HG03060 (cell line): ENCODE measurements at regions not wholly inside any gene's neighbourhood (a gene's known extent, or its start where the extent isn't known, plus 50 kb on each side); places are given as distances from the start of the nearest gene placed in this dataset.

Experiments used
- ATAC-seq: cut with Tn5 transposase; IDR thresholded peaks from one replicate; pipeline ENCODE4 v1.9.1; 2021; ENCODE audit warnings: low read depth, moderate number of reproducible peaks; ENCODE audit not compliant: unreplicated experiment

DNA sequence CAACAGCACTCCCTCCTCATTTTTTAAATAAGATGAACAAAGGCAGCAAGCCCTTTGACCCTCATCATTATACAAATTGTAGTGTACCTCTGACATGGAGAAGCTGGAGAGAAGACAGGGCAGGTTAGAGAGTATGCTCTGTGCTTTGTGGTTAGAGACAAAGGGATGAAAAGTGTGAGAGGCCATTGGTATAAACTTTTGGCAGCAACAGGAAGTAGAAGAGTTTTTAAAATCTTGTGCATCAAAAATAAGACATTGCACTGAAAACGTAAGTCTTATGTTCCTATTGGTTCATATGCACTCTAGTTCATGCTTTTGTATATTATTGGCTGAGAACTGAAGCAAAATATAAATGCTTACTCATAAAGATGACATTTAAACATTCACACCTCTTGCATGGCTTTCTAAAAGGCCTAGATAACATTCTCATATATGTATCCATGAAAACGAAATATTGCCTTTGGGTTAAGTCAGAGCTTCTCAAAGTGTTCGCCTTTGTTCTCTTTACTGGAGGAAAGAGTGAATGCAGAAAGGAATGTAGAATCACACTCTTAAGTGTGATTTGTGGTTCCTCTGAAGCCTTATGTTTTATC lies 158.0 kb downstream of the PALM2AKAP2 start:
- ATAC-seq = no peak

DNA sequence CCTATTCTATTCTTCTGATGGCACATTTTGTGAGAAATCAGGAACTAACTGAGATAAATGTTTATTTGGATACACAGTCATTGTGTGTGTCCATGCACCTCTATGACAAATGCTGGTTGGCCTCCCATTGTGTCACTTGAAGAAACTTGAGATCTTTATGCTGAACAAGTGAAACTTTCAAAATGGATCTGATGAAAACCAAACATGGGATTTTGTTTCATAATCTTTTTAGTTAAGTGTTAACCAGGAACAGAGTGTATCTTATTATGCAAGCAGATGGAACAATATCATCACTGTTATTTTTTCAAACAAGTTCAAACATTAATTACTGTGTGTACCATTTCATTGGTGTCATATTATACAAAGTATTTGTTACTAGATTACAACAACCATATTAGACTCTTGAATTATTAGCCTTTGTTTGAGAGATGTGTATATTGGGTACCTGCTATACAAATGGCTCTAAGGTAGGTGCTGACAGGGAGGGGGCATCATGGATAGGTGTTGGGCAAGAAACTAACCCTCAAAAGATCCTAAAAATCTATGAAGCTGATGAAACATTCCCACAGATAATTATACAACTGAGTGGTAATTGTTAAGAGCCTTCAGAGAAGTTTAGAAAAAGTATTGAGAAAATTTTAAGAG lies 159.8 kb downstream of the PALM2AKAP2 start:
- no peak for ATAC-seq

DNA sequence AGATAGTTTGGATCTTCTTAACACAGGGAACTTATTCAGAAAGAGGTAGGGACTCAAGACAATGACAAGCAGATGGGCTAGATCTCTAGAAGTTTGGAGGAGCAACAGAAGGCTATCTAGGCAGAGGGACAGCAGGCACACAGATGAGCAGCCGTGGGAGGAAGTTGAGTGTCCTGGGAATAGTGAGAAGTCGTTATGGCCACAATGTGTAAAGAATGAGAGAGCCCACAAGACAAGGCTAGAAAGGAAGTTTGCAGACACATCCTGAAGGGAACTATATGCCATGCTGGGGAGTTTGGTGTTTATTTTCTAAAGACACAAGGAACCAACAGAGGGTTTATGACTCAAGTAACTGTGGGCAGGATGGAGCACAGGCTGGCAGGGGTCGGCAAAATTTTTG lies 160.6 kb downstream of the PALM2AKAP2 start:
- ATAC-seq = no peak

DNA sequence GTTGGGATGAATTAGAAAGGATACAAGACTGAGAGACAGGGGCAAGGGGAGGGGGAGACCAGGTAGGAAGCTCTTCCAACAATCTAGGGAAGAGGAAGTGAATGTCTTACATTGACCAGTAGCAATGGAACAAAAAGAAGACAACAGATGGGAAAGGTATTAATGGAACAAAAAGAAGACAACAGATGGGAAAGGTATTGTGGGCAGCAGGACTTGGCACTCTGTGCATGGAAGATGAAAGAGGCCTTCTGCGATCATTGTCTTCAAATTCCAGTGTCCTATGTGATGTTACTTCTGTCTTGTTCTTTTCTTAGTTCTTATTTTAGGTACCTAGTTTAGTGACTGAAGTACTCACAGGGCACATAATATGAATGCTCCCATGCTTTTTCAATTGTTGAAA lies 161.8 kb downstream of the PALM2AKAP2 start:
- no peak for ATAC-seq

DNA sequence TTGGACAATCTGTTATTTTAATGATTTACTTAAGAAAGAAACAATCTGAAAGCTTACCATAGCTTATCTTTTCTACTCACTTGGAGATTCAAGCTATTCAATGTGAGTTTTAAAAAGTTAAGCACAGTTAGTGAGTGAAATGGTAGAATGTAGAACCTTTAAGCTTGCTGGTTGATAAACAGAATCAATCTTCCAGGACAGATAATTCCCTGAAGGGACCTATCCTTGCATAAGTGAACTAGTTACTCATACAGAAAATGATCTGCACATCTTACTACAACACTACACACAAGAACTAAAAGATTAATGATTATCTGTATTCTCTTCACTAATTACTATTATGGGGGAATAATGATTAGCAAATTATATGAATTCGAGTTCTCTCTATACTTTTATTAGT lies 165.6 kb downstream of the PALM2AKAP2 start:
- no peak for ATAC-seq

DNA sequence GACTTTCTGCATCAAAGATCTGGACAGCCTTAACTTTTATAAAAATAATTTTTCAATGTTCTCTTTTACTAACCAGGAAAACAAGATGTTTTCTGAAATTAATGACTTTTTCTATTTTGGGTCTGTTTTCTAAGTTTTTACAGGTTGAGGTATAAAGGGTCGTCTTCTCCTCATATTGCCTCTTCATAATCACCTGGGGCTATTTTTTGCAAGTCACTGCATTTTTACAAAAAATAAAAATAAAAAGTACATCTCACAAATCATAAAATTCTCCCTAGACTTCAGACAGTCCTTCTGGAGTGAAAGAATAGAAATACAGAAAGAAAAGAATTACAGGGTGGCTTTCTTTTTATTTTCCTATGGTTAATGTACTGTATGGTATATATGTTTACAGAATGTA lies 168.5 kb downstream of the PALM2AKAP2 start:
- no peak for ATAC-seq

DNA sequence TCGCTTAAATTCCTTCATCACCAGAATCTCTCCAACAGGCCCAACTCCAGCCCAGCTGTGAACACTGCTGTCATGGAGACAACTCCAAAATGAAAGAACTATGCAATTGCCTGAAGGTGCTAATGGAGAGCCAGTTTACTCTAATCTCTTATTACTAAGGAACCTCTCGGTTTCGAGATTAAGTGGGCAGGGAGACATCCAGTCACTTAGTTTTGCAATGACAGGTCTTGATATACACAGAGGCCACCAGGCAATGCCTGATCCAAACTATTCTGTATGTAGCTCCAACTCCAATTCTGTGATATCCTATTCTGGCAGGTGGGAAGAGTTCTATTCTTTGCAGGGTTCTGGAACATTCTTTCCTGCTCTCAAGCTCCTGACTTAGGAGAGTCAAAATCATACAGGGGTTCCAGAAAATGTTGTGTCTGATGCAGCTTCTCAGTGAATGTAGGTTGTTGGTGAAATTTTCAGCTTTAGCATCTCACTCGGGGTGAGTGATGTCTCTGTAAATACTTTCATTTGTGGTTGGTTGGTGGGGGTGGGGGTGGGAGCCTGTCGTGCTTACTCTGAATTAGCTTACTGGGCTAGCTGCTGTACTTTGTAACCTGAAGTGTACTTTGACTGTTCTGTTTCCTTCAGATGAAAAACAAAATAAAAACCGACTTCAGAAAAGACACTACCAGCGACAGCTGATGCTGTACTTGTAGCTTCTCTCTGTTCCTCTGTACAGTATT lies 170.9 kb downstream of the PALM2AKAP2 start:
- ATAC-seq = peak; percentile 70

DNA sequence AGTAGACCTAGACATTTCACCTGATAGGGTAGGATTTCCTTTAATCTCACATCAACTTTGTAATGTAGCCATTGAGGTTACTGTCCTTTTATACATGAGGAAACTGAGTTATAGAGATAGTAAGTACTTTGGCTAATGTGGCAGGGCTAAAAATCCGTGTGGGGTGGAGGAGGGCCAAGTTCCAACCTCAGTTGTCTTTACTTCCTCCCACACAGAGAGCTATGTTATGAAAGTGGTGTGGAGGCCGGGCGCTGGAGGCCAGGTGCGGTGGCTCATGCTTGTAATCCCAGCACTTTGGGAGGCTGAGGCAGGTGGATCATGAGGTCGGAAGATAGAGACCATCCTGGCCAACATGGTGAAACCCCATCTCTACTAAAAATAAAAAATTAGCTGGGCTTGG lies 173.3 kb downstream of the PALM2AKAP2 start:
- no peak for ATAC-seq

DNA sequence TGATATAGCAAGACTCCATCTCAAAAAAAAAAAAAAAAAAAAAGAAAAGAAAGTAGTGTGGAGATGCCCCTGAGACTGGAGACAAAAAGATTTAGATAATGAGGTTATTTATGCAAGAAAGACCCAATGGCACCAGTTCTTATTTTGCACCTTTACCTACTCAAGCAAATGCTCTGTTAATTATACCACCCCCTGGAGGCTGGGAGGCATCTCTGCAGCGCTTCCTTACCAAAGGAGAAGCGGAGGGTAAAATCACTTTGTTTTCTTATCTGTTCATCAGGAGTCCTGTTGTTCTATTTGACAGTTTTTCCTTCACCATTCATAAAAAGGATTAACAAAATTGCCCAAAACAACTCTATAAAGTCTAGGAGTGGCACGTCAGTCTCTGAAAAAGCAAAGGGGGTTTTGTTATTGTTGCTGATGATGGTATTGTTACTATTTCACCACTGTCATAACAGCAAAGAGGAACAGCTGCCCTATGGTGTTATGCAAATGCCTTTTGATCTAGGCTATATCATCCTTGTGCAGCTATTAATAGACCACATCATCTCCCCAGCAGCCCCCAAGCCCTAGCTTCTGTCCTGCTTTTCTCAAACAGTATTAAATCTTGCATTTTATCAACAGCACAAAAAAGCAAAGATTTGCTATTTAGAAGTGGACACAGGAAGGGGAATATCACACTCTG lies 174.0 kb downstream of the PALM2AKAP2 start:
- ATAC-seq = no peak

DNA sequence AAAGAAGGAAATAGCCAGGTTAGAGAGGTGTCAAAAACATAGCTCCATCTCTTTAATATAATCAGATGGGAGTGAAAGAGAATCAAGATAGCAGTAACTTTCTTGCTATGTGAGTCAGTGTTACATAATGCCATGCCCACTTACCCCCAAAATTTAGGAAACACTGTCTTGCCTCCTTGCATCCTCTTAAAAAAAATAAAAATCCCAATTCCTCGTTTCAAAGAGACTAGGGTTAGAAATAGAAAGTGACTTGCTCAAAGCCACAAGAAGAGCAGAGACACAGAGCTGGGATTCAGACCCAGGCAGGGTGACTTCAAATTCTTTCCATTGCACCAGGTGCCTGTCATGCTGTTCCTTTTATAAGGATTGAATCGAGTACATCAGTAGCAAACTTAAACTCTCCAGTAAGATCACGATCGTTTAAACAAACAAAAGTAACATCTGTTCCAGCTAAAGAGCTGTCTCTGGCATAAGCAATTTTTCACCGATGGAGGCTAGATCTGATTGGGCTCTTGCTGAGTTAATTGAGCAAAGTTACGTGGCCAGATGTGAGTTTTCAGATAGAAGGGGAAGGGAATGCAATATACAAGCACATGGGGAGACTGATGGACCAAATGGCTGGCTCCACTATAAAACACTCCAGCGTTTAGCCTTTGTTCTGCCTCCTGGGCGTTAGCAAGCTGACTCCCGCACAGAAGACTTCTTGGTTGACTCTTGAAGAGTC lies 176.9 kb downstream of the PALM2AKAP2 start:
- no peak for ATAC-seq

DNA sequence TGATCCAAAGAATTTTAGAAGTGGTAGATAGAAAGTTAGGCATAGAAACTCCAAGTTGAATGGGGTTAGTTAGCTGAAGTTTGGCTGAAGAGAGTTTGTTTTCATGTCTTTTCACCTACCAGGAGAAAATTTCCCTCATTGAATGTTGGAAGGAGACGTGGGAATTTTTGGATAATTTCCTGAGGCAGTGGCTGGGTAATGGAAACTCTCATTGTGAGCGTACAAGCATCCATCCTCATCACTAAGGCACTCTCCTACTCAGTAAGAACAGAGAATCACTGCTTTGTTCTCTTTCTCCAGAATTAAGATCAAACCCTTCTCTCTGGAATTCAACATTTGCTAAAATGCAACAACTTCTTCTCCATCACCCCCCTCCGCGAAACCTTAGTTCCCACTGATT lies 179.7 kb downstream of the PALM2AKAP2 start:
- ATAC-seq = no peak

DNA sequence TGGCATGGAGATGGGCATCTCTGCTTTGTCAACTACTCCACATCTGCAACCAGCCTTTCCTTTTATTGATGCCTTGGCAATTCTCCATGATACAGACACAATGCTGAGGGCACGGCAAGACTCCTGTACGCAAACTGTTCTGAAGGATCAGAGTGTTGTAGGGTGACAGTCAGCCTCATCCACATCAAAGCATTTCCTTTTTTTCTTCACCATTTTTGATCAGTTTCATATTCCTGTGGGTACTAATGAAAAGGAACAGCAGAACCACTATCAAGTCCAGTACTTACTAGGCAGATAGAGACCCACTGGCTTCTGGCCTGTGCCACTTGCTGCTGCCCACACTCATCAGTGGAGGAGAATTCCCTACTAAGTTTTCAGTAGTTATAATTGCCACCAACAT lies 181.6 kb downstream of the PALM2AKAP2 start:
- ATAC-seq = no peak

DNA sequence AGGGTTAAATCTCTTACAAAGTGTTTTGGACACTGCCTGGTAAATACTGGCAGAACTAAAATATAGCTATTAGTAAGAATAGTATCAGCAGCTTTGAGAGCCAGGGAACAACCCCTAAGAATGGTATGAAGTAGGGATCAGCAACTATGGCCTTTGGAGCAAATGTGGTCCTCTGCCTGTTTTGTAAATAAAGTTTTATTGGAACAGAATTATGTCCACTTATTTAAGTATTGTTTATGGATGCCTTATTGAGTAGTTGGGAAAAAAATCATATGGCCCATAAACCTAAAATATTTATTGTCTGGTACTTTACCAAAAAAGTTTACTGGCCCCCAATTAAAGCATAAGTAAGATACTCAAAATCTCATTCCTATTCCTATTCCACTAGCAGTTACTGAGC lies 182.2 kb downstream of the PALM2AKAP2 start:
- no peak for ATAC-seq

DNA sequence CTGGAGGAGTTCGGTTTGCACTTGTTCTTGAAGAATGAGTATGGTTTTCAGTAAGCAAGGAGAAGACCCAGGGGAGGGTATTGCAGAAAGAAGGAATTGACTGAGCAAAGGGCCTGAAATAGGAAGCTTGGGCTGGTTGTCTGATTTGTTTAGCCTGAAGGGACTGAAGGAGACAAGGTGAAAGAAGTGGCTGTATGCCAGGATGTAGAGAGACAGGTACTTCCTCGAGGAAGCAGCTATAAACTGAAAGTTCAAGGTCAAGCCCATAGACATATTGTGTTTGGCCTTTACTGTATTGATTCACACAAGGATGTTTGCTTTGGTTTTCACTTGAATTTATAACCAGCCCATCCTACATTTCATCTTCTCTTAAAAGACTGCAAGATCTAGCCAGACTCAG lies 183.1 kb downstream of the PALM2AKAP2 start:
- ATAC-seq = no peak

DNA sequence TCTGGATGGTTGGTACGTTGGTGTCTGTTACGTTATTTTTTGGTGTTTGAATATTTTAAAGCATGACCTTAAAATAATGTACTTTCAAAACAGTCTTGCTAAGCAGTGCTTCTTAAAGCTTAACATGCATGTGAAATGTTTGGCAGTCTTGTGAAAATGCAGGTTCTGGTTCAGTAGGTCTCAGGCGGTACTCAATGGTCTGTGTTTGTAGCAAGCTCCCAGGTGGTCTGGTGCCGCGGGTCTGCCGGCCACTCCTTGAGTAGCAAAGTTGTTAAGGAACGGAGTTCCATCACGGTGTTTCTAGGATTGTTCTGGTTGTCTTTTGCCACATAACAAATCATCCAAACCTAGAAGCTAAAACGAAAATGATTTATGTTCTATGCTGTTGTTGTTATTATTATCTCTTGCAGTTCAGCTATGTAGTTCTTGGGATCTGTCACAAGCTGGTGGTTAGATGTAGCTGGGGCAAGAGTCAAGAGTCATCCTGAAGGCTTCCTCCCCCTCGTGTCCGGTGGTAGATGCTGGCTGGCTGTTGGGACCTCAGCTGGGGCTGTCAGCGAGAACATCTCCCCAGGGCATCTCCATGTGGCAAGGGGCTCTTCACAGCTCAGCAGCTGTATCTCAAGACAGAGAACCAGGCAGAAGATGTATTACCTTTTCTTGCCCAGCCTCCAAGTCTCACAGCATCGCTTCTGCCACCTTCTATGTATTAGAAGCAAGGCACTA lies 186.8 kb downstream of the PALM2AKAP2 start:
- peak; percentile 27 for ATAC-seq

DNA sequence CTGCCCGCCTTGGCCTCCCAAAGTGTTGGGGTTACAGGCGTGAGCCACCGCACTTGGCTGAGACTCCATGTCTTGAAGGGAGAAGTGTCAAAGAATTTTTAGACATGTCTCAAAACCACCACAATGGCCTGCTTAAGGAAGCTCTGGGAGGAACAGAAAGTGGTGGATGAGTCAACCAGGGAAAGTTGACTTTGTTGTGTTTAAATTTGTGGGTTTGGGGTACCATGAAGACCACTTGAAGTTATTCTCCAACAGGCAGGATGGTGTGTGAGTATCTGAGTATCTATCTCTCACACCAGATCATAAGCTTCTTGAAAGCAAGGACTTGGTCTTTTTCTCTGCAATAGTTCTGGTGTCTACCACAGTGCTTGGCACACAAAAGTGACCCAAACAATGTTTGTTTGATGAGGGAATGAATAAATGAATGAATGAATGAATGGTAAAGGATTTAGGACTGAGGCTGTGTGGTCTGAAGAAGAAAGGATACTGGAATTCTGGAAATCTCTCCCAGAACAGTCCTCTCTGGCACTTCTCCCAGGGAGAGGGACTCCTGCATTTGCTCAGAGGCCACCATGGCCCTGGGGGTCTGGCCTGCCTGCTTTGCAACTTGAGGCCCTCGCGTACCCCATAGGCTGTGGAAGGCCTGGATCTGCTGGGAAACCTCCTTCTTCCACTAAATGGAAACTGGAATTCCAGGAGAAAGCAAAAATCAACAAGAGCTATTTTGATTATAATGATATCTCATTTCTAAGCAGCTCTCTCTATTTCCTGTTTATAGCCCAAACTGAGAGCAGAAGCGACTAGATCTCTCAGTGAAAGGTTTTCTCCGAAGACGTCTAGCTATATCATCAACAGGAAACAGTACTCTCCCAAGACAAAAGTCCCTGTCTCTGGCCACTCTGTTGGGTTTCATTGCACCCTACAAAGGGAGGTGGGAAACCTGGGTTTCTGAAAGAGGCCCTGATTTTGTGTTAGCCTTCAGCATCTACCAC lies 187.9 kb downstream of the PALM2AKAP2 start:
- peak; percentile 24 for ATAC-seq

DNA sequence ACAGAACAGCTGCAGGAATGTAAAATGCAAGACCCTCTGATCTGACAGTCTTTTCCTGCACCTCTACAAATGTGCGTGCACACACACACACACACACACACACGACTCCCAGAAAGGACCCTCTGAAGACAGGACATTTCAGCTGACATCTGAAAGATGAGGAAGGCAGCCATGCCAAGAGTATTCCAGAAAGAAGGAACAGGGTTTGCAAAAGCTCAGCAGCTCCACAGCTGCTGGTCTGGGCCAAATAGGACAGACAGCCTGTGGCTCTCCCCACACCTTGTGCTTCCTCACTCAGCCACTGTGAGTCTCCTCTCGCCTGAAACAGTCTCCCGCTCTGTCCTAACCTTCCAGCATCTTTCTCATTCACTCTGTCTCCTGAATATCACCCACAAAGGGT lies 189.0 kb downstream of the PALM2AKAP2 start:
- no peak for ATAC-seq

DNA sequence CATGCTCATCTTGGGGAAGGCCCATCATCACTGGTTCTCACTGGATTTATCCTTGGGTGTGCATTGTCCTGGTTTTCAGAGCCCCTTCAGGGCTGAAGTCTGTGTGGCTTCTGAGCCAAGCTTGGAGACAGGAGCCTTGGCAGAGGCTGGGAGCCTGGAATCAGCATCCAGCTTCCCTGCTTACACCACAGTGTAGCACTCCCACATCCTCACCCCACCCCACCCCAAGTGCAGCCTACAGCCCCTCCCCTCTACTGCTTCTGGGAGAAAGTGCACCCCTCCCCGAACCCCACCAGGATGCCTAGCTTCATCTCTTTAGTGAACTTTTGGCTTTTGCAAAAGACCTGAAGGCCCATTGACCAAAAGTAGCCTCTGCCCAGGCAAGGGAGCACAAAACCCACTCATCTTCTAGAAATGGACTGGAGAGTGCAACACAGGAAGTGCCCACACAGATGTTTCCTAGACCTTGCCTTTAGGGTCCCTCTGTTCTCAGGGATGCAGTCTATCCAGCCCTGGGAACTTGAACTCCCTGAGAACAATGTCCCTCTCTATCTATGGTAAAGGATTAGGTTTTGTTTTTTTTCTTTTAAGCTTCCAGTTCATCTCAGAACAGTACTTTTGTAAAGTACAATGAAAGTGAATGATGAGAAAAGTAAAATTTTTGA lies 189.7 kb downstream of the PALM2AKAP2 start:
- ATAC-seq = no peak
